HG03135 (cell line): ENCODE measurements at regions not wholly inside any gene's neighbourhood (a gene's known extent, or its start where the extent isn't known, plus 50 kb on each side); places are given as distances from the start of the nearest gene placed in this dataset.

ENCODE experiments used
- ATAC-seq: cut with Tn5 transposase; IDR thresholded peaks from one replicate; pipeline ENCODE4 v1.9.1; 2021; ENCODE audit warnings: mild to moderate bottlenecking, moderate library complexity; ENCODE audit not compliant: unreplicated experiment

DNA sequence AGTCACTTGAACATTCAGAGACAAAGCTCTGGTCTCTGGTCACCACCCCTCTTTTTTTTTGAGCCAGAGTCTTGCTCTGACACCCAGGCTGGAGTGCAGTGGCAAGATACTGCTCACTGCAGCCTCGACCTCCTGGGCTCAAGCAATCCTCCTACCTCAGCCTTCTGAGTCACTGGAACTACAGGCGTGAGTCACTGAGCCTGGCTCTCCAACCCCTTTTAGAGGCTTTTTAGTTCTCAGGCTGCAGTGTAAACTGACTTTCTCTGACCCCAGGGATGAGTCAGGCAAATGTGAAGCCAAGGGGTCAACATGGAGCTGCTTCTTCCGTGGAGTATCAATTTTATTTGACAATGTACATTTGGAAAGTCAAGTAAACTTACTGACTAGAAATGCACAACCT, 229.2 kb downstream of the PTTG2 start:
- ATAC-seq, result no peak

- ATAC-seq, result no peak
Observed at GRCh38 chr4:38190717-38191178, 230.6 kb downstream of the PTTG2 start.

DNA sequence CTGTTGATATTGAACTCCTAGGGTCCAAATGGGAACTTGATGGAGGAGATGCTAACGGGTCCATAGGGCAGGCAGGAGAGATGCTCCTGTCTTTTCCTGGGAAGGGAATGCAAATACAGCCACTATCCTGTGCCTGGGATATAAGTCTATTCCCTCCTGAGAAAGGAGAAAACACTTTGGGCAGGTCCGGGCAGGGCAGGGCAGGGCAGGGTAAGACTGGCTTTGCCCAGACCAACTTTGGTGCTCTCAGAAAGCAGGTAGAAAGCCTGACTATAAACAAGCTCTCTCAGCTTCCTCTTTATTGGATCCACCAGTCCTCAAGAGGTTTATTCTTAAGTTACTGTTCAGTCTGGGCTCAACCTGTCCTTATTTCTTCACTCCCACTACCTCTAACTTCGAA, 232.3 kb downstream of the PTTG2 start:
- no peak for ATAC-seq

DNA sequence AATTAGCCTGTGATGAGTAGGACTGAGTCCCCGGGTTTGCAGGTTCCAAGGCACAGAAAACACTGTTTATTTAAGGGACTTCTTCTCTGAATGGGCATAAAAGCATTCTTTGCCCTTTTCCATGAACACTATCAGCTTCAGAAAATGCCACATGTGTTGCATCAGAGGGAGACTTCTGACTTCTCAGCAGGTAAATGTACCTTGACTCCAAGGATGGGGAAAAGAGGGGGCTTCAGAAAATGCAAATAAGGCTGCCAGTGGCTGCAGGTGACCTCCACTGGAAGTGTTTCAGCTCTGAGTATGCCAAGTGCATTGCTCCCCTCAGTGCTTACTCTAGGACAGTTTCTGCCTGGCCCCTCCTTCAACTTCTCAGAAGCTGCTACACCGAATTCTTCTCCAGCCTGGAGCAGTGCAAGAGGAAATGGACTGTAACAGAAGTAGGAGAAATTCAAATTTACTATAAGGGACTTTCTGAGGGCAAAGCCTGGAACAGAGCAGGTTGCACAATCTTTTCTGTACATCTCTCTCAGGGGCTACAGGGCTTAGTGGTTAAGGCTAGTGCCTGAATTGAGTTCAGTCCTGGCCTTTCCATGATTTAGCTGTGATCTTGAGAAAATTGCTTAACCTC, 233.2 kb downstream of the PTTG2 start:
- ATAC-seq, result no peak

DNA sequence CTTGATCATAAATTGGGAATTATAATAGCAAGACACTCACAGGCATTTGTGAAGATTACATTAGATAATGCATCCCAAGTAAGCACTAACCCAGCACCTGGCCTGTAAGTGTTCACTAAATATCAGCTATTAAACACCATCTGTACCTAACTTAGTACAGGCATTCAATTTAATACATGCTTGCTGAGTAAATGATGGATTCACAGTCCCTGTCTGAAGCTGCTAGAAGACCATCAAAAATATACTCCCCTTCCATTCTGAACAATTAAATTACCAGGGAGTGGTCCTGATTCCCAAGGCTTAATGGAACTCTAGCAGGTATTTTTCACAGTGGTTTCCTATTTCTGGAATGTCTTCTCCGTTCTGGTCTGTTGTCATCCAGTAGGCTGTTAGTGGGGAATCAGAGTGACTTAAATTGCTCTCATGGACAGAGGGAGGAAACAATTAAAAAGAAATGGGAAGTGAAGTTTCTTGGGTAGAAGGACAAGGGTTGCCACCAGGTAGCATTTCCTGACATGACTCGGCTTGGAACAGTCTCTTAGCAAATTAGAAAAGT, 233.9 kb downstream of the PTTG2 start:
- no peak for ATAC-seq

- ATAC-seq, result no peak
Observed at GRCh38 chr4:38195486-38195885, 235.3 kb downstream of the PTTG2 start.

DNA sequence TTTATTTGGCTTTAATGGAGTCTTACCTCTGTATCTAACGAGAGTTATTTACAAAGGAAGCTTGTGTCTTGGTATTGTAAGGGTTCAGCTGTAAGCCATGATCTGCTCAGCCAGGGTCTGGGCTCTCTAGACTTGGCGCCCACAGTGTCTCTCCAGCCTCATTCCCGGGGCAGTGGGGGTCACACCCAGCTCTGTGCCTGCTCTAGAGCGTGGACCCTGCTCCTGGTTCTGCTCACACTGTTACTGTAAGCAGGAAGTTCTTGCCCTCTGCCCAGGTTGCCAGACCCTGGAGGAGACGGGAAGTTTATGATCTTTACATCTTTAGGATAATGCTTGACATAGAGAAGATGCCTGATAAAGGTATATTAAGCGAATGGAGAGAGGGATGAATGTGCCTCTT, 235.7 kb downstream of the PTTG2 start:
- ATAC-seq, result no peak

DNA sequence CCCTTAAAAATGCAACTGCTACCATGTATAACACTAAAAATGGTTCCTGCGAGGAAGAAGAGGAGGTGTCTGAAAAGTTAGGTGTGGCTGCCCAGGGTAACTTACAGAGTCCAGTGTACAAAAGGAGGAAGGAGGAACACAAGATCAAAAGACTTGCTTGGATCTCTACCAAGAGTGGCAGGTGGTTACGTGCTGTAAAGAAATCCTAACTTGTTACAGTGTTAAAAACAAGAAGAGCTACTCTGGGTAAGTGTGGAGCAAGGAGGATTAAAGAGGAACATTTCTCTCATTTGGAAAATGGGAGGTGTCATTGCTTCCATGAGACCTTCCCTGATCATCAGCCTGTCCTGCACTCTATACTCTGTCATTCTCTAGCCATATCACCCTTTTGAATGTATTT, 242.0 kb downstream of the PTTG2 start:
- no peak for ATAC-seq

GRCh38 chr4:38203609-38204008, 243.4 kb downstream of the PTTG2 start:
- ATAC-seq, result no peak

DNA sequence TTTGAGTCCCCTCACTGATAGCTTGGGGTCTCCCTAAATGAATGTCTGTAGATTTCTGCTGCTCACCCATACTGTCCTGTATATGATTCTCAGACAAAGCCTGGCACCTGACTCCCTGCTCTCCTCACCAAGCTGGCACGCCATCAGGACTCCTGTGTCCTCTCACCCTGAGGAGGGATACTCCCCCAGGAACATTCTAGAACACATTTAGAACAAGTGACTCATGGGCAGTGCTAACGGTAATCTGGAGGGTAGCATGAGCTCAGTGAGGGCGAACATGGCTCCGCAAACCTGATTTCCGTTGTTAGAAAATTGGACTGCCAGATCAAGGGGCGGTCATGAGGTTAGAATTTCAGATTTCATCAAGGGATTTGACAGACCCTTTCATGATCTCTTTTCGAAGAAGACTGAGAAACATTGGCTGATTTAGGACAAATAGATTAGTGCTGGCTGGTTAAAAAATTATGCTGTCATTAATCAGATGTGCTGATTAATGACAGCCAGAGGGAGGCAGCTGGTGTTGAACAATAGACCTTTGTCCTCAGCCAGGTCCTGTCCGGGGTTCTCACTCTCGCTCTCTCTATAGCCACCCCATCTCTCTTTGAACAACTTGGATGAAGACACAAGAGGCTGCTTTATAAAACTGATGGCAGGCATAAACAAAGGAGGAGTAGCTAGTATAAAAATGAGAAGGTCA, 244.3 kb downstream of the PTTG2 start:
- ATAC-seq, result no peak

GRCh38 chr4:38205261-38205660, 245.1 kb downstream of the PTTG2 start:
- no peak for ATAC-seq

GRCh38 chr4:38207110-38207457, 246.9 kb downstream of the PTTG2 start:
- ATAC-seq, result no peak

- no peak for ATAC-seq
Observed at GRCh38 chr4:38209654-38210053, 249.5 kb downstream of the PTTG2 start.

DNA sequence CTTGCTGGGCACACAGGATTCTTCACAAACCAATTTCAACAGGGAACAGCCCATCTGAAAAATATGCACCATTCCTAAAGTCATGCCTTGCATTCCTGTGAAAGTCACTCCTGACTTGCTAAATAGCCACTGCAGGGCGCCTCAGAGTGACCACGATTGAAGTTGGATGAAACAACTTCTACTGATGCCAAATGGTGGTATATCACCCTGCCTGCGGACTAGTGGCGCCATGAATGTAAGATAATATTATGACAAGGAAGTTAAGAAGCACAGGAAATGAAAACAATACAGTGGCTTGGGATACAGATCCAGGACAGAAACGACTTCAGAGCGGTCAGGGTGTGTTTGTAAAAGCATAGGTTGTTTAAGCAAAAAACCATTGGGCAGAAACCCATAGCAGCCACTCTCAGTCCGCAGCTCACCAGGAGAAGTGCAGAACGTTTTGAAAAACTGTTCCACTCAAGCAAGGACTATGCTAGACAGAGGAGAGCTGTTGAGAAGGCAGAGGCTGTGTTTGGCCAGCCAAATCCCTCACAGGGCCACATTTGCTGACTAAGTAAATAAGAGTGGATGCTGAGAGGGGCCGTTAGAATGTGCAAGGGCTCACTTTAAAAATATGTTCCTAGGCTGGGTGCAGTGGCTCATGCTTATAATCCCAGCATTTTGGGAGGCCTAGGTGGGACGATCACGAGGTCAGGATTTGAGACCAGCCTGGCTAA, 250.4 kb downstream of the PTTG2 start:
- ATAC-seq, result no peak

- ATAC-seq, result no peak
Observed at GRCh38 chr4:38211885-38212284, 251.7 kb downstream of the PTTG2 start.

- no peak for ATAC-seq
Observed at GRCh38 chr4:38213083-38213805, 253.0 kb downstream of the PTTG2 start.

DNA sequence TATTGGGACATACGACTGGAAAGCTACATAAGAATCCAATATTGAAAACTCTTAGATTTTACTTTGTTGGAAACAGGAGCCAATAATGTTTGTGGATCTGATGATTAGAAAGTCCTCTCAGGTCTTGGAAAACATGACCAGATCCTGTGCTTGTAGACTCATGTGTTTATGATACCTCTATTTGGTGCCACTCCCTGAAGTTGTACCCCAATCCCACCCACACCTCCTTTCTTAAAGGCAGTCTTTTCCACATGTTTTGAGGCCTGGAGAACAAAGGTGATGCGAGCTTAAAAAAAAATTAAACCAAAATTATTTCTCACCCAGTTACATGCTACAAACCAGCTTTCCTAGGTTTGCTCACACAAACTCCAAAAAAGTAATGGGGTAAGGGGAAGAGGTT, 262.7 kb downstream of the PTTG2 start:
- ATAC-seq, result no peak

- no peak for ATAC-seq
Observed at GRCh38 chr4:38223306-38223705, 263.1 kb downstream of the PTTG2 start.

GRCh38 chr4:38223782-38224236, 263.6 kb downstream of the PTTG2 start:
- ATAC-seq, result no peak

- no peak for ATAC-seq
Observed at GRCh38 chr4:38224850-38225249, 264.7 kb downstream of the PTTG2 start.

GRCh38 chr4:38226170-38226569, 266.0 kb downstream of the PTTG2 start:
- no peak for ATAC-seq
